Stomach smooth muscle (tissue), 2 donors: ENCODE measurements at regions not wholly inside any gene's neighbourhood (a gene's known extent, or its start where the extent isn't known, plus 50 kb on each side); places are given as distances from the start of the nearest gene placed in this dataset.
"Not testable (repeated sequence)": the region's sequence is repeated elsewhere in the genome, so short reads cannot be mapped to it uniquely, and the experiment has no call there.

Experiments used
- H3K27ac ChIP-seq: one replicate; pipeline ENCODE4 v1.7.0; 2013; ENCODE audit warnings: mild to moderate bottlenecking, low read length, inconsistent platforms
- H3K27me3 ChIP-seq, 2 donors: one replicate each; pipeline ENCODE4 v1.7.0; 2013; ENCODE audit warnings: low read length in 2 of 2; ENCODE audit not compliant: insufficient read depth in 2 of 2, control insufficient read depth in 1 of 2
- H3K36me3 ChIP-seq, 2 donors: one replicate each; pipeline ENCODE4 v1.7.0; 2013; ENCODE audit warnings: low read length in 2 of 2; ENCODE audit not compliant: control insufficient read depth in 2 of 2, insufficient read depth in 2 of 2
- H3K4me1 ChIP-seq: one replicate; pipeline ENCODE4 v1.7.0; 2013; ENCODE audit warnings: low read length; ENCODE audit not compliant: control insufficient read depth, insufficient read depth
- H3K4me3 ChIP-seq, 2 donors: one replicate each; pipeline ENCODE4 v1.7.0; 2013; ENCODE audit warnings: low read length in 2 of 2
- H3K9ac ChIP-seq, 2 donors: one replicate each; pipeline ENCODE4 v1.7.0; 2013; ENCODE audit warnings: low read length in 2 of 2, mild to moderate bottlenecking in 1 of 2
- H3K9me3 ChIP-seq, 2 donors: one replicate each; pipeline ENCODE4 v1.7.0; 2013; ENCODE audit warnings: low read length in 2 of 2; ENCODE audit not compliant: control insufficient read depth in 2 of 2
- donor health status: healthy.
- donor health status: Pancreatic carcinoma.

GRCh38 chr15:23750179-23750578 lies 63.1 kb upstream of the NDN start:
- no peak overlapping the region for H3K9ac ChIP-seq
- no peaks in the 10 kb centered on the region for H3K4me1 ChIP-seq
- no peaks in the 10 kb centered on the region for H3K9me3 ChIP-seq
- no peak overlapping the region for H3K4me3 ChIP-seq
- no peaks in the 10 kb centered on the region for H3K27me3 ChIP-seq
- no peak overlapping the region for H3K27ac ChIP-seq
- H3K36me3 ChIP-seq, result no peaks in the 10 kb centered on the region

GRCh38 chr15:23750776-23751175 lies 63.7 kb upstream of the NDN start:
- no peaks in the 10 kb centered on the region for H3K27me3 ChIP-seq
- H3K4me1 ChIP-seq, result no peaks in the 10 kb centered on the region
- H3K36me3 ChIP-seq, result no peaks in the 10 kb centered on the region
- H3K27ac ChIP-seq, result no peak overlapping the region
- no peak overlapping the region for H3K4me3 ChIP-seq
- H3K9ac ChIP-seq, result no peak overlapping the region
- no peaks in the 10 kb centered on the region for H3K9me3 ChIP-seq

- H3K4me1 ChIP-seq, result no peaks in the 10 kb centered on the region
- no peaks in the 10 kb centered on the region for H3K9me3 ChIP-seq
- no peaks in the 10 kb centered on the region for H3K27me3 ChIP-seq
- no peak overlapping the region for H3K27ac ChIP-seq
- H3K9ac ChIP-seq, result no peak overlapping the region
- H3K4me3 ChIP-seq, result no peak overlapping the region
- no peaks in the 10 kb centered on the region for H3K36me3 ChIP-seq
Observed at GRCh38 chr15:23753248-23753647, 66.1 kb upstream of the NDN start.

GRCh38 chr15:23758891-23759290 lies 71.8 kb upstream of the NDN start:
- no peaks in the 10 kb centered on the region for H3K27me3 ChIP-seq
- no peak overlapping the region for H3K9ac ChIP-seq
- H3K4me3 ChIP-seq, result no peak overlapping the region
- peaks cover 0 to 3% of the 10 kb centered on the region in 2 donors for H3K9me3 ChIP-seq
- H3K27ac ChIP-seq, result no peak overlapping the region
- no peaks in the 10 kb centered on the region for H3K36me3 ChIP-seq
- H3K4me1 ChIP-seq, result no peaks in the 10 kb centered on the region

- Histone ChIP-seq H3K27ac (no peak overlapping the region), H3K4me3 (no peak overlapping the region), H3K27me3 (no peaks in the 10 kb centered on the region), H3K9me3 (peaks cover 0 to 5% of the 10 kb centered on the region in 2 donors), H3K9ac (no peak overlapping the region), H3K4me1 (no peaks in the 10 kb centered on the region), H3K36me3 (no peaks in the 10 kb centered on the region)
Observed at GRCh38 chr15:23760024-23760423, 72.9 kb upstream of the NDN start.

- Histone ChIP-seq H3K36me3 (no peaks in the 10 kb centered on the region), H3K4me1 (no peaks in the 10 kb centered on the region), H3K4me3 (no peak overlapping the region), H3K27me3 (no peaks in the 10 kb centered on the region), H3K27ac (no peak overlapping the region), H3K9ac (no peak overlapping the region), H3K9me3 (peaks cover 0 to 5% of the 10 kb centered on the region in 2 donors)
Observed at GRCh38 chr15:23761386-23761785, 74.3 kb upstream of the NDN start.

- H3K9me3 ChIP-seq, result peaks cover 0 to 5% of the 10 kb centered on the region in 2 donors
- no peaks in the 10 kb centered on the region for H3K36me3 ChIP-seq
- H3K4me3 ChIP-seq, result no peak overlapping the region
- no peaks in the 10 kb centered on the region for H3K27me3 ChIP-seq
- H3K9ac ChIP-seq, result no peak overlapping the region
- H3K27ac ChIP-seq, result no peak overlapping the region
- no peaks in the 10 kb centered on the region for H3K4me1 ChIP-seq
Observed at GRCh38 chr15:23762026-23762425, 74.9 kb upstream of the NDN start.

- Histone ChIP-seq H3K27me3 (no peaks in the 10 kb centered on the region), H3K4me1 (no peaks in the 10 kb centered on the region), H3K9me3 (peaks cover 0 to 5% of the 10 kb centered on the region in 2 donors), H3K9ac (no peak overlapping the region), H3K36me3 (no peaks in the 10 kb centered on the region), H3K4me3 (no peak overlapping the region), H3K27ac (no peak overlapping the region)
Observed at GRCh38 chr15:23763021-23763420, 75.9 kb upstream of the NDN start.

GRCh38 chr15:23764306-23764705 lies 77.2 kb upstream of the NDN start:
- H3K4me1 ChIP-seq, result no peaks in the 10 kb centered on the region
- no peaks in the 10 kb centered on the region for H3K36me3 ChIP-seq
- H3K27me3 ChIP-seq, result no peaks in the 10 kb centered on the region
- no peak overlapping the region for H3K27ac ChIP-seq
- no peak overlapping the region for H3K9ac ChIP-seq
- H3K9me3 ChIP-seq, result peaks cover 0 to 5% of the 10 kb centered on the region in 2 donors
- no peak overlapping the region for H3K4me3 ChIP-seq

- H3K9ac ChIP-seq, result no peak overlapping the region
- H3K27ac ChIP-seq, result no peak overlapping the region
- H3K27me3 ChIP-seq, result no peaks in the 10 kb centered on the region
- H3K36me3 ChIP-seq, result no peaks in the 10 kb centered on the region
- H3K4me3 ChIP-seq, result no peak overlapping the region
- H3K4me1 ChIP-seq, result no peaks in the 10 kb centered on the region
- peaks cover 0 to 5% of the 10 kb centered on the region in 2 donors for H3K9me3 ChIP-seq
Observed at GRCh38 chr15:23764716-23765115, 77.6 kb upstream of the NDN start.

GRCh38 chr15:23766779-23767178 lies 79.7 kb upstream of the NDN start:
- H3K9ac ChIP-seq, H3K27me3 ChIP-seq, H3K4me1 ChIP-seq, H3K4me3 ChIP-seq, H3K36me3 ChIP-seq, H3K27ac ChIP-seq, H3K9me3 ChIP-seq: not testable (repeated sequence)
